ENCODE measurements at regions not wholly inside any gene's neighbourhood (a gene's known extent, or its start where the extent isn't known, plus 50 kb on each side); places are given as distances from the start of the nearest gene placed in this dataset.

GRCh38 chr16:76653390-76654026, 376.3 kb downstream of the CNTNAP4 start:
- TF ChIP-seq CTCF (IDR thresholded peaks at IDR 0.05; ENCODE audit: insufficient read depth, low read length, missing control alignments) = peak; percentile 41
- peak; percentile 0 for DNase-seq (ENCODE audit: low read depth, low spot score)
- CTCF ChIA-PET = interaction anchor here (0.9 to 1.6 kb wide), 4 partner anchors 10 to 872 kb away, joined by 3 to 4 read pairs (median 3); no protein-coding TSS in a partner anchor
- POLR2A ChIA-PET = no interaction called here
- no peak overlapping the region for H3K4me3 ChIP-seq (ENCODE audit: low read depth, low read length)

- TF ChIP-seq CTCF (IDR thresholded peaks at IDR 0.05; ENCODE audit: insufficient read depth, low read length, missing control alignments) = no peak
- ChIA-PET CTCF (interaction anchor here (0.9 to 1.6 kb wide), 3 partner anchors 9 to 872 kb away, joined by 3 to 4 read pairs (median 3); no protein-coding TSS in a partner anchor), POLR2A (no interaction called here)
- H3K4me3 ChIP-seq (ENCODE audit: low read depth, low read length) = no peak overlapping the region
- DNase-seq (ENCODE audit: low read depth, low spot score) = no peak
Measured at GRCh38 chr16:76654088-76654820, 377.1 kb downstream of the CNTNAP4 start.

DNA sequence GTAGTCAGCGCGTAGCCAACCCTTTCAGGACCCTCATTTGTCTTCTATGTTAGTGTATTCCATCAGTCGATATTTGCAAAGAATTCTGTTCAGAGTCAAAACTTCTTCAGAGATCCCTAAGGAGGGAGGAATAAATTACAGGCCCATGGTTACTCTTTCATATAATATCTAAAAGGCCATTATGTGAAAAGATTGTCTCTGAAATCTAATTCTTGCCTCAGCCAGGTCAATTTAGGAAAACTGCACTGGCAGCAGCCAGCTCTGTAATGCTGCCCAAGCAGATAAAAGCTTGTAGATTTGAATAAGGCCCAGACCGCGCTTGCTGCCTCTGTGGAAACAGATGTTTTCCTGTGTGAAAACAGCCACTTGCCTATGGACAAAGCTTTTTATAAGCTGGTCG, 379.8 kb downstream of the CNTNAP4 start:
- no peak for DNase-seq (ENCODE audit: low read depth, low spot score)
- ChIA-PET CTCF (no interaction called here), POLR2A (no interaction called here)
- TF ChIP-seq CTCF (IDR thresholded peaks at IDR 0.05; ENCODE audit: insufficient read depth, low read length, missing control alignments) = no peak
- H3K4me3 ChIP-seq (ENCODE audit: low read depth, low read length) = no peak overlapping the region

GRCh38 chr16:76661691-76662235, 384.6 kb downstream of the CNTNAP4 start:
- CTCF ChIA-PET = no interaction called here
- no peak for DNase-seq (ENCODE audit: low read depth, low spot score)
- H3K4me3 ChIP-seq (ENCODE audit: low read depth, low read length) = no peak overlapping the region

GRCh38 chr16:76665571-76666275, 388.5 kb downstream of the CNTNAP4 start:
- H3K4me3 ChIP-seq (ENCODE audit: low read depth, low read length) = no peak overlapping the region
- POLR2A ChIA-PET = no interaction called here
- CTCF ChIA-PET = no interaction called here
- no peak for DNase-seq (ENCODE audit: low read depth, low spot score)
- no peak for TF ChIP-seq CTCF (IDR thresholded peaks at IDR 0.05; ENCODE audit: insufficient read depth, low read length, missing control alignments)

More at GRCh38 chr16:76661691-76662235, 384.6 kb downstream of the CNTNAP4 start:
- POLR2A ChIA-PET = no interaction called here
- TF ChIP-seq CTCF (IDR thresholded peaks at IDR 0.05; ENCODE audit: insufficient read depth, low read length, missing control alignments) = no peak
